Parathyroid adenoma (tissue), 2 donors: ENCODE measurements at regions not wholly inside any gene's neighbourhood (a gene's known extent, or its start where the extent isn't known, plus 50 kb on each side); places are given as distances from the start of the nearest gene placed in this dataset.

ENCODE experiments used
- H2AFZ ChIP-seq: fragments of 300-600 bp; sonication (generic); one replicate; pipeline ENCODE4 v1.7.0; 2017; ENCODE audit warnings: antibody characterized with exemption, mild to moderate bottlenecking
- H3K27ac ChIP-seq: fragments of 300-600 bp; sonication (generic); one replicate; pipeline ENCODE4 v1.7.0; 2017
- H3K27me3 ChIP-seq: fragments of 300-600 bp; sonication (generic); one replicate; pipeline ENCODE4 v1.7.0; 2017; ENCODE audit warnings: low read length; ENCODE audit not compliant: control insufficient read depth, insufficient read depth
- H3K36me3 ChIP-seq: fragments of 300-600 bp; sonication (generic); one replicate; pipeline ENCODE4 v1.7.0; 2017; ENCODE audit warnings: low read length; ENCODE audit not compliant: control insufficient read depth, insufficient read depth
- H3K4me1 ChIP-seq: fragments of 300-600 bp; sonication (generic); one replicate; pipeline ENCODE4 v1.7.0; 2017; ENCODE audit warnings: control low read depth
- H3K4me2 ChIP-seq: fragments of 300-600 bp; sonication (generic); one replicate; pipeline ENCODE4 v1.7.0; 2017; ENCODE audit warnings: low read length
- H3K4me3 ChIP-seq: fragments of 300-600 bp; sonication (generic); one replicate; pipeline ENCODE4 v1.7.0; 2017; ENCODE audit warnings: low read depth, low read length
- H3K79me2 ChIP-seq: fragments of 300-600 bp; sonication (generic); one replicate; pipeline ENCODE4 v1.7.0; 2017; ENCODE audit warnings: control low read depth
- H3K9ac ChIP-seq: fragments of 300-600 bp; sonication (generic); one replicate; pipeline ENCODE4 v1.7.0; 2017; ENCODE audit warnings: mild to moderate bottlenecking
- H3K9me3 ChIP-seq: fragments of 300-600 bp; sonication (generic); one replicate; pipeline ENCODE4 v1.7.0; 2017; ENCODE audit warnings: low read length; ENCODE audit not compliant: control insufficient read depth
- CTCF ChIP-seq: fragments of 300-600 bp; sonication (generic); IDR thresholded peaks from one replicate; pipeline ENCODE4 v1.7.0; 2017; ENCODE audit warnings: antibody characterized with exemption, mild to moderate bottlenecking
- donor health status: primary hyperparathyroidism.

- H3K4me2 ChIP-seq, result no peak overlapping the region
- H3K27ac ChIP-seq, result no peak overlapping the region
- H2AFZ ChIP-seq, result no peak overlapping the region
- H3K4me1 ChIP-seq, result no peaks in the 10 kb centered on the region
- H3K9me3 ChIP-seq, result peaks cover 3% of the 10 kb centered on the region
- TF ChIP-seq CTCF, result no peak
- H3K36me3 ChIP-seq, result no peaks in the 10 kb centered on the region
- H3K79me2 ChIP-seq, result no peaks in the 10 kb centered on the region
- H3K9ac ChIP-seq, result no peak overlapping the region
- H3K4me3 ChIP-seq, result no peak overlapping the region
- H3K27me3 ChIP-seq, result no peaks in the 10 kb centered on the region
These were observed 1536.4 kb upstream of the TENM3 start for GRCh38 chr4:180706766-180707165.

DNA sequence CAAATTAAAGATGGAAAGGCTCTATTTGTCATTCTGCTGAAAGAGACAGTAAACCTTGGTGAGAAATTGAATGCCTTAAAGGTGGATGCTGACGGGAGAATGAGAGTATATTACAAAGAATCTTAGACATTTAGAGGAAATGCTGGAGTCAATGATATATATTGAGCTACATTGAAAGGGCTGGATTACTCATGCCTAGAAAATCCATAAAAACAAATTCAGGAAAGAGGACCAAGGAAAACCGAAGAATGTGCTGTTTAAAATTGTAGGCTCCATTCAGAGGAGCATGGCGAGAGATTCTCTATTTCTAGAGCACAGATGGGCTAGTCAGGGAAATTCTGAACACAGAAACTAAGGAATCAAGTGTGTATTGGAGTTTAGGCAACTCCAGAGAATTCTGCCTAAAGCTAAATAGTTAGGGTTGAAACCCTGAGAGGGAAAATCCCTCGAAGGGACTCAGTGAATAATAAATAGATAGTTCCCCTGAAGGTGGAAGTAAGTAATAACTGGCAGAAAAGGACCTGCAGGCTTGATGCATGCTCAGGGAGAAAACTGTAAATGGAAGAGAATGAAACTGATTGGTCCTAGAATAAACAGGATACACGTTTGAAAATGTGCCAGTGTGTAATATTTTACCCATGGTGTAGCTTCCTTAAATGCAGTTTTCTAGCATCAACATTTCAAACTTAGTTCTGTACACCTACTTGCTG lies 1532.4 kb upstream of the TENM3 start:
- H2AFZ ChIP-seq, result no peak overlapping the region
- TF ChIP-seq CTCF, result no peak
- H3K4me1 ChIP-seq, result no peaks in the 10 kb centered on the region
- H3K9ac ChIP-seq, result no peak overlapping the region
- H3K79me2 ChIP-seq, result no peaks in the 10 kb centered on the region
- H3K27me3 ChIP-seq, result no peaks in the 10 kb centered on the region
- no peaks in the 10 kb centered on the region for H3K36me3 ChIP-seq
- no peak overlapping the region for H3K27ac ChIP-seq
- no peak overlapping the region for H3K4me3 ChIP-seq
- H3K4me2 ChIP-seq, result no peak overlapping the region
- H3K9me3 ChIP-seq, result peaks cover 3% of the 10 kb centered on the region

DNA sequence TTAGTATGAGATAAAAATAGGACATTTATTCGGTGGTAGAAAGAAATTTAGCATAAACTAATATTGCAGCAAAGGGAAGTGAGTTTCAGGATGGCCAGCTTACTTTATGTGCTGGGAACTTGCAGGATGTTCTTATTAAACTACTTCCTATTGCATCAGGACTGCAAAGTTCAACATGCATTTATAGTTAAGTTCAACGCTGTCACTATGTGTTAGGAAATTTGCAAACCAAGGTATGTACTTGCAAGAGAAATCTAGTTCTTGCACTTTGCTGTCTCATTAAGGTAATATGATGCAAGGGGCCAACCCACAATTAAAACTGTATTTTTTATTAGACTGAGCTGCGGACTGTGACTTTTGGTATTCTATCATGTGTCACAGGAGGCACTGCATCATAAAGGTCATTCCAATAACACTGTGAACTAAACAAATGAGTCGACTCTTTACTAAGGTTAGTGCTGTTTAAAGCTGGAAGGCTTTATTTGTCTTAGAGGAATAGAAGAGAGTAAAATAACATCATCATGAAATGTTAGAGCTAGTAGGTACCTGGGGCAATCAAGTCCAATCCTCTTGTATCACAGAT lies 1525.7 kb upstream of the TENM3 start:
- H3K36me3 ChIP-seq, result no peaks in the 10 kb centered on the region
- no peak for TF ChIP-seq CTCF
- H3K4me1 ChIP-seq, result no peaks in the 10 kb centered on the region
- no peak overlapping the region for H3K9ac ChIP-seq
- H3K27ac ChIP-seq, result no peak overlapping the region
- H3K4me2 ChIP-seq, result no peak overlapping the region
- no peak overlapping the region for H2AFZ ChIP-seq
- no peaks in the 10 kb centered on the region for H3K79me2 ChIP-seq
- no peak overlapping the region for H3K4me3 ChIP-seq
- no peaks in the 10 kb centered on the region for H3K27me3 ChIP-seq
- H3K9me3 ChIP-seq, result no peaks in the 10 kb centered on the region

DNA sequence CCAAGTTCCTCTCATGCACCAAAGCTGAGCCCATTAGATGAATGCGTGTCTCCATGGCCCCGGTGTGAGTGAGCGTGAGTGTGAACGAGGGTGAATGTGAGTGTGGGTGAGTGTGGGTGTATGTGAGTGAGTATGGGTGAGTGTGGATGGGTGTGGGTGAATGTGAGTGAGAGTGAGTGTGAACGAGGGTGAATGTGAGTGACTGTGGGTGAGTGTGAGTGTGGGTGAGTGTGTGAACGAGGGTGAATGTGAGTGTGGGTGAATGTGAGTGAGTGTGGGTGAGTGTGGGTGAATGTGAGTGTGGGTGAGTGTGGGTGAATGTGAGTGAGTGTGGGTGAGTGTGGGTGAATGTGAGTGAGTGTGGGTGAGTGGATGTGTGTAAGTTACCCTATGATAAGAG lies 1521.8 kb upstream of the TENM3 start:
- no peak for TF ChIP-seq CTCF
- Histone ChIP-seq H3K27ac (no peak overlapping the region), H3K9ac (no peak overlapping the region), H3K4me3 (no peak overlapping the region), H3K9me3 (no peaks in the 10 kb centered on the region), H2AFZ (no peak overlapping the region), H3K27me3 (no peaks in the 10 kb centered on the region), H3K79me2 (no peaks in the 10 kb centered on the region), H3K4me1 (no peaks in the 10 kb centered on the region), H3K4me2 (no peak overlapping the region), H3K36me3 (no peaks in the 10 kb centered on the region)

GRCh38 chr4:180726611-180727010 lies 1516.6 kb upstream of the TENM3 start:
- no peak overlapping the region for H2AFZ ChIP-seq
- H3K36me3 ChIP-seq, result no peaks in the 10 kb centered on the region
- no peak for TF ChIP-seq CTCF
- H3K27me3 ChIP-seq, result no peaks in the 10 kb centered on the region
- H3K9me3 ChIP-seq, result peaks cover 2% of the 10 kb centered on the region
- H3K4me3 ChIP-seq, result no peak overlapping the region
- no peaks in the 10 kb centered on the region for H3K79me2 ChIP-seq
- no peak overlapping the region for H3K4me2 ChIP-seq
- H3K4me1 ChIP-seq, result no peaks in the 10 kb centered on the region
- H3K9ac ChIP-seq, result no peak overlapping the region
- H3K27ac ChIP-seq, result no peak overlapping the region
